ENCODE measurements at regions not wholly inside any gene's neighbourhood (a gene's known extent, or its start where the extent isn't known, plus 50 kb on each side); places are given as distances from the start of the nearest gene placed in this dataset.

GRCh38 chrX:121102101-121102500, 54.7 kb downstream of the GLUD2 start:
- TF ChIP-seq CTCF (conservative IDR thresholded peaks at IDR 0.05), result no peak
- peaks cover 6% of the 10 kb centered on the region for H3K9me3 Mint-ChIP-seq
- no peaks in the 10 kb centered on the region for H3K36me3 Mint-ChIP-seq (ENCODE audit: low read depth)
- no peaks in the 10 kb centered on the region for H3K4me1 Mint-ChIP-seq
- no peak overlapping the region for H3K27ac Mint-ChIP-seq (ENCODE audit: unreplicated experiment)
- no peak overlapping the region for H3K4me3 Mint-ChIP-seq
- no peaks in the 10 kb centered on the region for H3K27me3 Mint-ChIP-seq (ENCODE audit: low read depth)
- DNase-seq (ENCODE audit: low read depth, low spot score), result no peak

GRCh38 chrX:121103381-121103780, 56.0 kb downstream of the GLUD2 start:
- Mint-ChIP-seq H3K4me3 (no peak overlapping the region), H3K36me3 (ENCODE audit: low read depth) (no peaks in the 10 kb centered on the region), H3K27me3 (ENCODE audit: low read depth) (no peaks in the 10 kb centered on the region), H3K4me1 (no peaks in the 10 kb centered on the region), H3K27ac (ENCODE audit: unreplicated experiment) (no peak overlapping the region), H3K9me3 (peaks cover 8% of the 10 kb centered on the region)
- no peak for DNase-seq (ENCODE audit: low read depth, low spot score)
- TF ChIP-seq CTCF (conservative IDR thresholded peaks at IDR 0.05), result no peak

- Mint-ChIP-seq H3K36me3 (ENCODE audit: low read depth) (no peaks in the 10 kb centered on the region), H3K4me1 (no peaks in the 10 kb centered on the region), H3K4me3 (no peak overlapping the region), H3K27ac (ENCODE audit: unreplicated experiment) (no peak overlapping the region), H3K9me3 (peaks cover 6% of the 10 kb centered on the region), H3K27me3 (ENCODE audit: low read depth) (no peaks in the 10 kb centered on the region)
- no peak for TF ChIP-seq CTCF (conservative IDR thresholded peaks at IDR 0.05)
- no peak for DNase-seq (ENCODE audit: low read depth, low spot score)
Measured at GRCh38 chrX:121106484-121107235, 59.2 kb downstream of the GLUD2 start.

GRCh38 chrX:121109986-121110385, 62.6 kb downstream of the GLUD2 start:
- Mint-ChIP-seq H3K27me3 (ENCODE audit: low read depth) (no peaks in the 10 kb centered on the region), H3K4me3 (no peak overlapping the region)
- TF ChIP-seq CTCF (conservative IDR thresholded peaks at IDR 0.05), result no peak

GRCh38 chrX:121110536-121110935, 63.1 kb downstream of the GLUD2 start:
- TF ChIP-seq CTCF (conservative IDR thresholded peaks at IDR 0.05), result no peak
- peaks cover 12% of the 10 kb centered on the region for H3K9me3 Mint-ChIP-seq
- H3K36me3 Mint-ChIP-seq (ENCODE audit: low read depth), result no peaks in the 10 kb centered on the region
- H3K4me1 Mint-ChIP-seq, result peaks cover 13% of the 10 kb centered on the region
- no peaks in the 10 kb centered on the region for H3K27me3 Mint-ChIP-seq (ENCODE audit: low read depth)
- H3K27ac Mint-ChIP-seq (ENCODE audit: unreplicated experiment), result no peak overlapping the region
- no peak overlapping the region for H3K4me3 Mint-ChIP-seq
- DNase-seq (ENCODE audit: low read depth, low spot score), result no peak

More at GRCh38 chrX:121109986-121110385, 62.6 kb downstream of the GLUD2 start:
- DNase-seq (ENCODE audit: low read depth, low spot score), result no peak
- peaks cover 7% of the 10 kb centered on the region for H3K4me1 Mint-ChIP-seq
- H3K9me3 Mint-ChIP-seq, result peaks cover 11% of the 10 kb centered on the region
- no peak overlapping the region for H3K27ac Mint-ChIP-seq (ENCODE audit: unreplicated experiment)
- H3K36me3 Mint-ChIP-seq (ENCODE audit: low read depth), result no peaks in the 10 kb centered on the region

Data from neural crest cell (in vitro differentiated cells).